Stomach (tissue), 8 donors: ENCODE measurements at regions not wholly inside any gene's neighbourhood (a gene's known extent, or its start where the extent isn't known, plus 50 kb on each side); places are given as distances from the start of the nearest gene placed in this dataset.

Source experiments
- DNase-seq, 2 donors: peaks; one replicate each; pipeline versions ENCODE4 v3.0.0 to v3.0.0-alpha.2; 2013 to 2019
- H3K27ac ChIP-seq, 5 donors: fragments of 200-600 bp in 4 of 5; sonication (generic) in 4 of 5; one replicate each; pipeline ENCODE4 v1.5.1; 2013 to 2019; ENCODE audit warnings: mild to moderate bottlenecking in 1 of 5, moderate library complexity in 1 of 5
- H3K27me3 ChIP-seq, 3 donors: fragments of 200-600 bp; sonication (generic); one replicate each; pipeline ENCODE4 v1.5.1; 2017 to 2019; ENCODE audit warnings: mixed run types in 1 of 3
- H3K36me3 ChIP-seq, 4 donors: fragments of 200-600 bp; sonication (generic); 1 replicate in 3 of 4; 2 replicates in 1 of 4; pipeline ENCODE4 v1.5.1; 2016 to 2019
- H3K4me1 ChIP-seq, 4 donors: fragments of 200-600 bp; sonication (generic); one replicate each; pipeline ENCODE4 v1.5.1; 2016 to 2019
- H3K4me3 ChIP-seq, 4 donors: fragments of 200-600 bp; sonication (generic) in 3 of 4; one replicate each; pipeline ENCODE4 v1.5.1; 2016 to 2019; ENCODE audit warnings: mild to moderate bottlenecking in 1 of 4
- H3K9me3 ChIP-seq, 4 donors: fragments of 200-600 bp; sonication (generic); one replicate each; pipeline ENCODE4 v1.5.1; 2016 to 2019
- CTCF ChIP-seq, 7 experiments: fragments of 450-650 bp in 4 of 7; fragments of 200-600 bp in 3 of 7; sonication (generic) in 3 of 7; IDR thresholded peaks; one replicate each; pipeline ENCODE4 v1.5.1; 2016 to 2019; ENCODE audit warnings: antibody characterized with exemption in 7 of 7, control low read depth in 2 of 7, mild to moderate bottlenecking in 1 of 7
- EP300 ChIP-seq: sonication (generic); formaldehyde crosslinking; IDR thresholded peaks from one replicate; pipeline ENCODE4 v1.6.1; 2017; ENCODE audit warnings: antibody characterized with exemption
- POLR2A ChIP-seq, 4 donors: fragments of 450-650 bp; IDR thresholded peaks; one replicate each; pipeline ENCODE4 v1.6.1; 2016; ENCODE audit warnings: antibody characterized with exemption in 4 of 4, control low read depth in 2 of 4, mild to moderate bottlenecking in 1 of 4, moderate library complexity in 1 of 4
- POLR2AphosphoS5 ChIP-seq, 3 donors: sonication (generic); formaldehyde crosslinking; IDR thresholded peaks; one replicate each; pipeline ENCODE4 v1.6.1; 2016; ENCODE audit warnings: antibody characterized with exemption in 3 of 3
- WGBS, 5 donors: extraction: QIAGEN DNeasy Blood & Tissue Kit in 3 of 5; methylation state at CpG; one replicate each; pipeline versions ENCODE4 v1.1.5 to v1.1.7; 2013 to 2018; 5-methylcytosine and 5-hydroxymethylcytosine counted together
- intact Hi-C: fragments of 100-400 bp; cut with DNase I; formaldehyde crosslinking; loops from one replicate; pipeline ENCODE4 v1.15.1; 2023; ENCODE audit warnings: low total_unique reads
- donor health status: healthy with polysubstance abuse.
- donor health status: Bipolar disorder and iron deficiency.
- donor health status: healthy.

DNA sequence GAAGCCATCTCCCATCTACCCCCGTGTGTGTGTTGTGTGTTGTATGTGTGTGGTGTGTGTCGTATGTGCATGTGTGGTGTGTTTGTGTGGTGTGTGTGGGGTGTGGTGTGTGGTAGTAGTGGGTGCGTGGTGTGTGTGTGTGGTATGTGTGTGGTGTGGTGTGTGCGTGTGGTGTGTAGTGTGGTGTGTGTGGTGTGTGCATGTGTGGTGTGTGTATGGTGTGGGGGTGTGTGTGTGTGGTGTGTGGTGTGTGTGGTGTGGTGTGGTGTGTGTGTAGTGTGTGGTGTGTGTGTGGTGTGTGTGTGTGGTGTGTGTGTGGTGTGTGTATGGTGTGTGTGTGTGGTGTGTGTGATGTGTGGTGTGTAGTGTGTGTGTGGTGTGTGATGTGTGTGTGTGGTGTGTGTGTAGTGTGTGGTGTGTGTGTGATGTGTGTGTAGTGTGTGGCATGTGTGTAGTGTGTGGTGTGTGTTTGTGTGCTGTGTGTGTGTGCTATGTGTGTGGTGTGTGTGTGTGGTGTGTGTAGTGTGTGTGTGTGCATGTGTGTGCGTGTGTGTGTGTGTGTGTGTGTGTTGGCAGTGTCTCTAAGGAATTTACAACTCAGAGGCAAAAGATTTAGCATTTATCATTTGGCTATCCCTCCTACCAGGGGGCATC is 156.3 kb upstream of the TMEM108 start:
- no peak for TF ChIP-seq EP300
- H3K9me3 ChIP-seq = no peaks in the 10 kb centered on the region
- no peak overlapping the region for H3K4me3 ChIP-seq
- WGBS, 5 donors = 53 to 67% (median 65%) methylated on average over 4 to 5 of the region's 5 CpGs
- DNase-seq = no peak
- no peaks in the 10 kb centered on the region for H3K36me3 ChIP-seq
- no peaks in the 10 kb centered on the region for H3K4me1 ChIP-seq
- intact Hi-C loops = no loop called here
- H3K27me3 ChIP-seq = no peaks in the 10 kb centered on the region
- no peak overlapping the region for H3K27ac ChIP-seq

DNA sequence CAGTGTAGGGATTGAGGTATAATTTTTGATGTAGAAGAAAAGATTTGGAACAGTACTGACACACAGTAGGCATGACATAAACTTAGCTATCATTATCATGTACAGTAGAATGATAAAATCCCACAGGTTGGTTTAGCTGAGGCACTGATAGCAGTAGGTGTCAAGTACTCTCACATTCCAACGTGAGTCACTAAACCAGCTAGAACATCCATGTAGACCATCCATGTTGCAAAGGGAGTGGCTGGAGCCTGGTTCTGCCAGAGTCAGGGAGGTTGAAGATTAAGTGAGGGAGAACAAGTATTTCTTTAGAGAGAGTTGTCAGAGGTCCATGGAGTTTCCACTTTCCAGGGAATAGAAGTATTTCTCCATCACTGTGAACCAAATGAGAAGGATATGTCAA is 157.2 kb upstream of the TMEM108 start:
- intact Hi-C loops = no loop called here

GRCh38 chr3:132879656-132880055 is 157.4 kb upstream of the NPHP3 start:
- intact Hi-C loops = no loop called here
- peak in 1 of 2 donors; percentile 25 for DNase-seq
- Histone ChIP-seq H3K27ac (no peak overlapping the region), H3K4me1 (no peaks in the 10 kb centered on the region), H3K36me3 (no peaks in the 10 kb centered on the region), H3K4me3 (no peak overlapping the region), H3K9me3 (no peaks in the 10 kb centered on the region), H3K27me3 (no peaks in the 10 kb centered on the region)
- TF ChIP-seq EP300 = no peak
- no peak for TF ChIP-seq POLR2AphosphoS5 (IDR thresholded peaks at IDR 0.05)
- no peak for TF ChIP-seq CTCF (IDR thresholded peaks at IDR 0.05)
- no peak for TF ChIP-seq POLR2A (IDR thresholded peaks at IDR 0.05)

More for the DNA sequence above, 157.2 kb upstream of the TMEM108 start:
- TF ChIP-seq CTCF (IDR thresholded peaks at IDR 0.05) (no peak), POLR2A (IDR thresholded peaks at IDR 0.05) (no peak), POLR2AphosphoS5 (IDR thresholded peaks at IDR 0.05) (no peak), EP300 (no peak)
- Histone ChIP-seq H3K4me3 (no peak overlapping the region), H3K36me3 (no peaks in the 10 kb centered on the region), H3K27me3 (no peaks in the 10 kb centered on the region), H3K4me1 (no peaks in the 10 kb centered on the region), H3K9me3 (no peaks in the 10 kb centered on the region), H3K27ac (no peak overlapping the region)
- DNase-seq = no peak
- WGBS, 5 donors = 70 to 86% (median 72%) methylated on average over 1 of the region's 1 CpG

- intact Hi-C loops = no loop called here
- no peak for DNase-seq
- Histone ChIP-seq H3K36me3 (no peaks in the 10 kb centered on the region), H3K27ac (no peak overlapping the region), H3K9me3 (no peaks in the 10 kb centered on the region), H3K4me3 (no peak overlapping the region), H3K4me1 (no peaks in the 10 kb centered on the region), H3K27me3 (no peaks in the 10 kb centered on the region)
- no peak for TF ChIP-seq POLR2A (IDR thresholded peaks at IDR 0.05)
- 53 to 82% (median 72%) methylated on average over 1 of the region's 1 CpG for WGBS, 5 donors
Measured at GRCh38 chr3:132874701-132875100, 152.5 kb upstream of the NPHP3 start.

DNA sequence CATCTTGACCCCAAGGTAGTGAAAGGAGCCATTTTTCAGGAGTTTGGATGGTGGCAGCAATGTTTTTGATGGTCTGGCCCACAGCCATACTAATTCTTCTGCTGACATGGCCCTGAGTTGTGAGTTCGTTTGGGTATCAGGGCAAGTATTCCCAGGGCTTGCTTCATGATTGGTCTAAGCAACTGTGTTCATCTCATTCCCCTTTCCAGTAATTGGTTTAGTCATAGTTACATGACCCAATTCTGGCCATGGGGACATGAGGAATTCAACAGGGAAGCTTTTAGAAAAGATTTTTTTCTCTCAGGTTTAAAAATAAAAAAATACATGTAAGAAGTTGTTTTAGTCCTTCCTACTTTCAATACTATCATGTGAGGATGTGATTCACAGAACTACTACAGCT is 150.5 kb upstream of the NPHP3 start:
- Histone ChIP-seq H3K36me3 (no peaks in the 10 kb centered on the region), H3K9me3 (no peaks in the 10 kb centered on the region), H3K27me3 (no peaks in the 10 kb centered on the region), H3K4me3 (no peak overlapping the region), H3K27ac (no peak overlapping the region), H3K4me1 (no peaks in the 10 kb centered on the region)
- 37 to 61% (median 46%) methylated on average over 1 of the region's 1 CpG for WGBS, 5 donors
- TF ChIP-seq EP300 = no peak
- TF ChIP-seq POLR2A (IDR thresholded peaks at IDR 0.05) = no peak
- TF ChIP-seq CTCF (IDR thresholded peaks at IDR 0.05) = no peak
- no peak for TF ChIP-seq POLR2AphosphoS5 (IDR thresholded peaks at IDR 0.05)
- DNase-seq = no peak
- intact Hi-C loops = no loop called here
